Muscle of back (tissue), 3 donors: ENCODE measurements at regions not wholly inside any gene's neighbourhood (a gene's known extent, or its start where the extent isn't known, plus 50 kb on each side); places are given as distances from the start of the nearest gene placed in this dataset.
A peak's percentile ranks its signal among the peaks of the same experiment; 100 is the strongest.
"Not testable (repeated sequence)": the region's sequence is repeated elsewhere in the genome, so short reads cannot be mapped to it uniquely, and the experiment has no call there.

Experiments used
- DNase-seq, 3 donors: peaks; one replicate each; pipeline versions ENCODE4 v3.0.0 to v3.0.0-alpha.2; 2013

- no peak for DNase-seq
These were observed 662.5 kb downstream of the LUZP2 start for GRCh38 chr11:25159341-25159740.

- peak in 2 of 3 donors; percentile 17 to 28 for DNase-seq
These were observed 666.6 kb downstream of the LUZP2 start for GRCh38 chr11:25163421-25163820.

- no peak for DNase-seq
These were observed 683.3 kb downstream of the LUZP2 start for GRCh38 chr11:25180187-25180586.

- peak in 2 of 3 donors; percentile 7 to 32 for DNase-seq
These were observed 686.6 kb downstream of the LUZP2 start for GRCh38 chr11:25183411-25183810.

- DNase-seq: no peak
These were observed 700.7 kb downstream of the LUZP2 start for GRCh38 chr11:25197515-25197914.

GRCh38 chr11:25198704-25199103 lies 701.9 kb downstream of the LUZP2 start:
- no peak for DNase-seq

- no peak for DNase-seq
These were observed 704.1 kb downstream of the LUZP2 start for GRCh38 chr11:25200925-25201324.

GRCh38 chr11:25206762-25207161 lies 709.9 kb downstream of the LUZP2 start:
- DNase-seq: no peak

GRCh38 chr11:25211635-25212254 lies 714.9 kb downstream of the LUZP2 start:
- DNase-seq: no peak

- no peak for DNase-seq
These were observed 717.8 kb downstream of the LUZP2 start for GRCh38 chr11:25214535-25215176.

GRCh38 chr11:25218036-25218435 lies 721.2 kb downstream of the LUZP2 start:
- peak; percentile 5 to 32 (median 10) for DNase-seq

- no peak for DNase-seq
These were observed 728.2 kb downstream of the LUZP2 start for GRCh38 chr11:25225078-25225477.

- DNase-seq: no peak
These were observed 746.1 kb downstream of the LUZP2 start for GRCh38 chr11:25242928-25243327.

GRCh38 chr11:25244126-25244525 lies 747.3 kb downstream of the LUZP2 start:
- DNase-seq: no peak

- DNase-seq: no peak
These were observed 750.5 kb downstream of the LUZP2 start for GRCh38 chr11:25247336-25247735.

GRCh38 chr11:25252854-25253253 lies 756.0 kb downstream of the LUZP2 start:
- DNase-seq: no peak

GRCh38 chr11:25263861-25264260 lies 767.0 kb downstream of the LUZP2 start:
- DNase-seq: not testable (repeated sequence)

GRCh38 chr11:25271301-25271700 lies 774.4 kb downstream of the LUZP2 start:
- DNase-seq: no peak

- DNase-seq: no peak
These were observed 775.4 kb downstream of the LUZP2 start for GRCh38 chr11:25272214-25272613.

GRCh38 chr11:25280821-25281220 lies 784.0 kb downstream of the LUZP2 start:
- not testable (repeated sequence) for DNase-seq

- DNase-seq: no peak
These were observed 796.3 kb downstream of the LUZP2 start for GRCh38 chr11:25293166-25293565.

- no peak for DNase-seq
These were observed 801.6 kb downstream of the LUZP2 start for GRCh38 chr11:25298450-25298849.

- DNase-seq: no peak
These were observed 813.0 kb downstream of the LUZP2 start for GRCh38 chr11:25309818-25310217.

GRCh38 chr11:25317216-25317615 lies 820.4 kb downstream of the LUZP2 start:
- DNase-seq: peak in 1 of 3 donors; percentile 4
